ENCODE measurements at regions not wholly inside any gene's neighbourhood (a gene's known extent, or its start where the extent isn't known, plus 50 kb on each side); places are given as distances from the start of the nearest gene placed in this dataset.

DNA sequence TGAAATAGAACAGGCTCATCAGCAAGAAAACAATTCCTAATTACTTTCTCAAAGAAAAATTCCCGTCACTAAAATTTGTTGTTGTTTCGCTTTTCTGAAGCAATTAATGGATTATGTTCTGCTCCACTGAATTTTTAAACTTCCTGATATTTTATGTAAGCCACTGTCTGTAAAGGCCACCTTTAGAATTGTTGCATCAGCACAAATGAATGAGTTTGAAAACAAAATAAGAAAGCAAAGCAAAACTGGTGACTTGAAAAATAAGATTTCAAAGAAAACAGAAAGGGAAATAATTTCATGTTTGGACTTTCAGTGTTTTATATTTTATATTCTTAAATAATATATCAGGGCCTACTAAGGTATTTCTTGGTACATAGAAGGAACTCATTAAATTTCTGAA lies 636.3 kb upstream of the TYRP1 start:
- no peak for TF ChIP-seq POLR2A (IDR thresholded peaks at IDR 0.05)
- TF ChIP-seq, protein P1, sequence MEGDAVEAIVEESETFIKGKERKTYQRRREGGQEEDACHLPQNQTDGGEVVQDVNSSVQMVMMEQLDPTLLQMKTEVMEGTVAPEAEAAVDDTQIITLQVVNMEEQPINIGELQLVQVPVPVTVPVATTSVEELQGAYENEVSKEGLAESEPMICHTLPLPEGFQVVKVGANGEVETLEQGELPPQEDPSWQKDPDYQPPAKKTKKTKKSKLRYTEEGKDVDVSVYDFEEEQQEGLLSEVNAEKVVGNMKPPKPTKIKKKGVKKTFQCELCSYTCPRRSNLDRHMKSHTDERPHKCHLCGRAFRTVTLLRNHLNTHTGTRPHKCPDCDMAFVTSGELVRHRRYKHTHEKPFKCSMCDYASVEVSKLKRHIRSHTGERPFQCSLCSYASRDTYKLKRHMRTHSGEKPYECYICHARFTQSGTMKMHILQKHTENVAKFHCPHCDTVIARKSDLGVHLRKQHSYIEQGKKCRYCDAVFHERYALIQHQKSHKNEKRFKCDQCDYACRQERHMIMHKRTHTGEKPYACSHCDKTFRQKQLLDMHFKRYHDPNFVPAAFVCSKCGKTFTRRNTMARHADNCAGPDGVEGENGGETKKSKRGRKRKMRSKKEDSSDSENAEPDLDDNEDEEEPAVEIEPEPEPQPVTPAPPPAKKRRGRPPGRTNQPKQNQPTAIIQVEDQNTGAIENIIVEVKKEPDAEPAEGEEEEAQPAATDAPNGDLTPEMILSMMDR (IDR thresholded peaks at IDR 0.05) = no peak
- TF ChIP-seq POLR2AphosphoS5 (IDR thresholded peaks at IDR 0.05; ENCODE audit: insufficient read depth in 1 of 2, low read depth in 1 of 2) = no peak

Measured in vagina (tissue), 2 donors.